Parathyroid adenoma (tissue), 2 donors: ENCODE measurements at regions not wholly inside any gene's neighbourhood (a gene's known extent, or its start where the extent isn't known, plus 50 kb on each side); places are given as distances from the start of the nearest gene placed in this dataset.
"Not testable (repeated sequence)": the region's sequence is repeated elsewhere in the genome, so short reads cannot be mapped to it uniquely, and the experiment has no call there.

ENCODE experiments used
- H2AFZ ChIP-seq: fragments of 300-600 bp; sonication (generic); one replicate; pipeline ENCODE4 v1.7.0; 2017; ENCODE audit warnings: antibody characterized with exemption, mild to moderate bottlenecking
- H3K27ac ChIP-seq: fragments of 300-600 bp; sonication (generic); one replicate; pipeline ENCODE4 v1.7.0; 2017
- H3K27me3 ChIP-seq: fragments of 300-600 bp; sonication (generic); one replicate; pipeline ENCODE4 v1.7.0; 2017; ENCODE audit warnings: low read length; ENCODE audit not compliant: control insufficient read depth, insufficient read depth
- H3K36me3 ChIP-seq: fragments of 300-600 bp; sonication (generic); one replicate; pipeline ENCODE4 v1.7.0; 2017; ENCODE audit warnings: low read length; ENCODE audit not compliant: control insufficient read depth, insufficient read depth
- H3K4me1 ChIP-seq: fragments of 300-600 bp; sonication (generic); one replicate; pipeline ENCODE4 v1.7.0; 2017; ENCODE audit warnings: control low read depth
- H3K4me2 ChIP-seq: fragments of 300-600 bp; sonication (generic); one replicate; pipeline ENCODE4 v1.7.0; 2017; ENCODE audit warnings: low read length
- H3K4me3 ChIP-seq: fragments of 300-600 bp; sonication (generic); one replicate; pipeline ENCODE4 v1.7.0; 2017; ENCODE audit warnings: low read depth, low read length
- H3K79me2 ChIP-seq: fragments of 300-600 bp; sonication (generic); one replicate; pipeline ENCODE4 v1.7.0; 2017; ENCODE audit warnings: control low read depth
- H3K9ac ChIP-seq: fragments of 300-600 bp; sonication (generic); one replicate; pipeline ENCODE4 v1.7.0; 2017; ENCODE audit warnings: mild to moderate bottlenecking
- H3K9me3 ChIP-seq: fragments of 300-600 bp; sonication (generic); one replicate; pipeline ENCODE4 v1.7.0; 2017; ENCODE audit warnings: low read length; ENCODE audit not compliant: control insufficient read depth
- CTCF ChIP-seq: fragments of 300-600 bp; sonication (generic); IDR thresholded peaks from one replicate; pipeline ENCODE4 v1.7.0; 2017; ENCODE audit warnings: antibody characterized with exemption, mild to moderate bottlenecking
- donor health status: primary hyperparathyroidism.

- no peak overlapping the region for H3K4me3 ChIP-seq
- no peak overlapping the region for H3K9ac ChIP-seq
- no peaks in the 10 kb centered on the region for H3K9me3 ChIP-seq
- H3K79me2 ChIP-seq, result no peaks in the 10 kb centered on the region
- H3K4me2 ChIP-seq, result no peak overlapping the region
- TF ChIP-seq CTCF, result no peak
- no peaks in the 10 kb centered on the region for H3K4me1 ChIP-seq
- H2AFZ ChIP-seq, result no peak overlapping the region
- H3K36me3 ChIP-seq, result no peaks in the 10 kb centered on the region
- no peak overlapping the region for H3K27ac ChIP-seq
- H3K27me3 ChIP-seq, result no peaks in the 10 kb centered on the region
Measured at GRCh38 chr20:55937283-55937682, 68.0 kb downstream of the CBLN4 start.

GRCh38 chr20:55936209-55936595 is 69.1 kb downstream of the CBLN4 start:
- no peak for TF ChIP-seq CTCF
- no peaks in the 10 kb centered on the region for H3K9me3 ChIP-seq
- H3K9ac ChIP-seq, result no peak overlapping the region
- H3K27ac ChIP-seq, result no peak overlapping the region
- no peaks in the 10 kb centered on the region for H3K36me3 ChIP-seq
- H3K4me1 ChIP-seq, result no peaks in the 10 kb centered on the region
- no peaks in the 10 kb centered on the region for H3K27me3 ChIP-seq
- no peak overlapping the region for H3K4me2 ChIP-seq
- H2AFZ ChIP-seq, result no peak overlapping the region
- no peak overlapping the region for H3K4me3 ChIP-seq
- H3K79me2 ChIP-seq, result no peaks in the 10 kb centered on the region

GRCh38 chr20:55935448-55936208 is 69.7 kb downstream of the CBLN4 start:
- Histone ChIP-seq H3K4me2 (no peak overlapping the region), H2AFZ (no peak overlapping the region), H3K79me2 (no peaks in the 10 kb centered on the region), H3K27me3 (no peaks in the 10 kb centered on the region), H3K4me3 (no peak overlapping the region), H3K36me3 (no peaks in the 10 kb centered on the region), H3K9ac (no peak overlapping the region), H3K9me3 (no peaks in the 10 kb centered on the region), H3K4me1 (no peaks in the 10 kb centered on the region), H3K27ac (no peak overlapping the region)
- TF ChIP-seq CTCF, result no peak

- Histone ChIP-seq H3K4me1 (no peaks in the 10 kb centered on the region), H3K9ac (no peak overlapping the region), H3K36me3 (no peaks in the 10 kb centered on the region), H3K27me3 (peaks cover 3% of the 10 kb centered on the region), H3K9me3 (no peaks in the 10 kb centered on the region), H3K79me2 (no peaks in the 10 kb centered on the region), H3K4me2 (no peak overlapping the region), H2AFZ (no peak overlapping the region), H3K4me3 (no peak overlapping the region), H3K27ac (no peak overlapping the region)
- TF ChIP-seq CTCF, result no peak
Measured at GRCh38 chr20:55934146-55934545, 71.2 kb downstream of the CBLN4 start.

- not testable (repeated sequence) for H3K4me1 ChIP-seq
Measured at GRCh38 chr20:55930876-55931275, 74.4 kb downstream of the CBLN4 start.

More at GRCh38 chr20:55930876-55931275, 74.4 kb downstream of the CBLN4 start:
- H3K79me2 ChIP-seq, H2AFZ ChIP-seq, H3K27me3 ChIP-seq, H3K4me2 ChIP-seq, H3K4me3 ChIP-seq, H3K9ac ChIP-seq, H3K9me3 ChIP-seq, H3K27ac ChIP-seq, H3K36me3 ChIP-seq: not testable (repeated sequence)
